HepG2 (cell line): ENCODE measurements at regions not wholly inside any gene's neighbourhood (a gene's known extent, or its start where the extent isn't known, plus 50 kb on each side); places are given as distances from the start of the nearest gene placed in this dataset.

Source experiments
- ATAC-seq: fragments of 200-7000 bp; cut with Tn5 transposase; 3 replicates; pipeline ENCODE4 v1.9.1; 2020; ENCODE audit warnings: mild to moderate bottlenecking, moderate library complexity
- BruUV-seq: library from RNA; stranded (reverse); fragments of 400-500 nt; replicated peaks from 2 replicates; lab custom pipeline; 2021; lab: Mats Ljungman, UMichigan
- CTCF ChIA-PET: fragments of 300-600 bp; formaldehyde crosslinking; extraction: SDS; loops from one replicate; lab custom pipeline; 2021; ENCODE audit warnings: low total read pairs, inconsistent platforms, low intra/inter-chr PET ratio; lab: Yijun Ruan, JAX
- POLR2A ChIA-PET: fragments of 350-600 bp; sonication (Branson Sonifier 250); formaldehyde crosslinking; loops from one replicate; lab custom pipeline; 2020; ENCODE audit warnings: antibody characterized with exemption, inconsistent platforms; lab: Yijun Ruan, JAX
- DNase-seq: peaks from one replicate; pipeline ENCODE4 v3.0.0-alpha.2; 2015; ENCODE audit warnings: low spot score
- FAIRE-seq: peaks from 3 replicates; lab custom pipeline; 2011; peaks lifted over from hg19 to GRCh38; lab: Jason Lieb, UNC
- H2AFZ ChIP-seq: one replicate; pipeline ENCODE4 v1.6.1; 2011; ENCODE audit warnings: low read length, inconsistent platforms
- H3K27ac ChIP-seq: fragments of 300-600 bp; 3 replicates; pipeline ENCODE4 v1.8.0; 2011; ENCODE audit warnings: mixed run types, mild to moderate bottlenecking, mixed read lengths, low read length, inconsistent platforms; ENCODE audit not compliant: insufficient read depth; ENCODE audit errors: extremely low read length
- H3K27me3 ChIP-seq, 2 experiments: fragments of 200-600 bp in 1 of 2; 2 replicates in 1 of 2; 3 replicates in 1 of 2; pipeline versions ENCODE4 v1.6.0 to v1.8.0; 2011; ENCODE audit warnings: low read length in 2 of 2, mild to moderate bottlenecking in 2 of 2, moderate library complexity in 2 of 2, inconsistent platforms in 1 of 2; ENCODE audit not compliant: insufficient read depth in 2 of 2, control insufficient read depth in 1 of 2
- H3K36me3 ChIP-seq, 2 experiments: fragments of 200-600 bp in 1 of 2; replicated peaks in 1 of 2; 2 replicates in 1 of 2; 3 replicates in 1 of 2; pipeline versions ENCODE4 v1.5.1 to v1.8.0; 2011; ENCODE audit warnings: low read length in 2 of 2, inconsistent platforms in 1 of 2; ENCODE audit not compliant: insufficient read depth in 2 of 2, control insufficient read depth in 1 of 2
- H3K4me1 ChIP-seq: 2 replicates; pipeline ENCODE4 v1.5.1; 2012; ENCODE audit warnings: low read length, inconsistent platforms; ENCODE audit not compliant: insufficient read depth
- H3K4me2 ChIP-seq: 2 replicates; pipeline ENCODE4 v1.6.0; 2011; ENCODE audit warnings: low read depth, low read length, inconsistent platforms
- H3K4me3 ChIP-seq, 3 experiments: fragments of 200-600 bp in 1 of 3; sonication (generic), shearing (Covaris generic) in 1 of 3; replicated peaks in 1 of 3; 2 replicates each; pipeline ENCODE4 v1.5.1; 2011 to 2016; ENCODE audit warnings: low read length in 3 of 3, inconsistent platforms in 2 of 3, low read depth in 2 of 3, mild to moderate bottlenecking in 2 of 3, control low read depth in 1 of 3, mixed read lengths in 1 of 3; ENCODE audit not compliant: insufficient read depth in 1 of 3
- H3K79me2 ChIP-seq: one replicate; pipeline ENCODE4 v1.6.1; 2011; ENCODE audit warnings: low read length, inconsistent platforms; ENCODE audit not compliant: insufficient read depth
- H3K9ac ChIP-seq: 2 replicates; pipeline ENCODE4 v1.6.0; 2011; ENCODE audit warnings: mild to moderate bottlenecking, low read depth, low read length, inconsistent platforms; ENCODE audit not compliant: insufficient read depth
- H3K9me3 ChIP-seq: 2 replicates; pipeline ENCODE4 v1.5.1; 2012; ENCODE audit warnings: mild to moderate bottlenecking, low read length
- H4K20me1 ChIP-seq: 2 replicates; pipeline ENCODE4 v1.6.0; 2011; ENCODE audit warnings: inconsistent platforms, mild to moderate bottlenecking, low read length, moderate library complexity; ENCODE audit not compliant: insufficient read depth
- FOXO4 ChIP-seq: sonication (generic); formaldehyde crosslinking; conservative IDR thresholded peaks from 2 replicates; pipeline ENCODE4 v1.8.1; 2023; ENCODE audit warnings: missing genetic modification reagents
- GRHL1 ChIP-seq: sonication (generic); formaldehyde crosslinking; conservative IDR thresholded peaks from 2 replicates; pipeline ENCODE4 v1.8.0; 2022; ENCODE audit warnings: missing genetic modification reagents
- HMG20B ChIP-seq: conservative IDR thresholded peaks from 2 replicates; pipeline ENCODE4 v1.6.1; 2016; ENCODE audit warnings: missing genetic modification reagents, missing compliant biosample characterization
- NFYB ChIP-seq: sonication (generic); formaldehyde crosslinking; IDR thresholded peaks from 2 replicates; pipeline ENCODE4 v1.4.0; 2020; ENCODE audit warnings: missing genetic modification reagents
- NR1H2 ChIP-seq: sonication (generic); formaldehyde crosslinking; IDR thresholded peaks from 2 replicates; pipeline ENCODE4 v1.8.1; 2022; ENCODE audit warnings: low read depth, missing genetic modification reagents, borderline replicate concordance
- NRL ChIP-seq: sonication (generic); formaldehyde crosslinking; IDR thresholded peaks from 2 replicates; pipeline ENCODE4 v1.5.0; 2020; ENCODE audit warnings: missing genetic modification reagents, mild to moderate bottlenecking, moderate library complexity, borderline replicate concordance
- PHF21A ChIP-seq: sonication (generic); formaldehyde crosslinking; IDR thresholded peaks from 2 replicates; pipeline ENCODE4 v1.5.0; 2020; ENCODE audit warnings: mild to moderate bottlenecking, missing genetic modification reagents
- PITX1 ChIP-seq: sonication (generic); formaldehyde crosslinking; IDR thresholded peaks from 2 replicates; pipeline ENCODE4 v1.5.1; 2020; ENCODE audit warnings: mild to moderate bottlenecking, missing genetic modification reagents
- SKI ChIP-seq: fragments of 450-650 bp; IDR thresholded peaks from one replicate; pipeline ENCODE4 v1.6.1; 2018; ENCODE audit warnings: mild to moderate bottlenecking; ENCODE audit not compliant: partially characterized antibody
- SP4 ChIP-seq: sonication (generic); formaldehyde crosslinking; IDR thresholded peaks from 2 replicates; pipeline ENCODE4 v1.8.1; 2023; ENCODE audit warnings: mild to moderate bottlenecking, missing genetic modification reagents
- TEAD3 ChIP-seq: optimal IDR thresholded peaks from 2 replicates; pipeline ENCODE3; 2016; ENCODE audit warnings: borderline replicate concordance
- ZFX ChIP-seq: sonication (generic); formaldehyde crosslinking; IDR thresholded peaks from 2 replicates; pipeline ENCODE4 v1.4.0; 2020; ENCODE audit warnings: mild to moderate bottlenecking, low read depth, missing genetic modification reagents, moderate library complexity
- ZKSCAN5 ChIP-seq: sonication (generic); formaldehyde crosslinking; IDR thresholded peaks from 2 replicates; pipeline ENCODE4 v1.5.1; 2020; ENCODE audit warnings: mild to moderate bottlenecking, missing genetic modification reagents
- ZNF451 ChIP-seq: sonication (generic); formaldehyde crosslinking; IDR thresholded peaks from 2 replicates; pipeline ENCODE4 v1.5.0; 2020; ENCODE audit warnings: mild to moderate bottlenecking, missing genetic modification reagents
- ZNF570 ChIP-seq: sonication (generic); formaldehyde crosslinking; IDR thresholded peaks from 2 replicates; pipeline ENCODE4 v1.4.0; 2020; ENCODE audit warnings: mild to moderate bottlenecking, missing genetic modification reagents, borderline replicate concordance
- ZNF772 ChIP-seq: sonication (generic); formaldehyde crosslinking; IDR thresholded peaks from 2 replicates; pipeline ENCODE4 v1.5.0; 2020; ENCODE audit warnings: mild to moderate bottlenecking, missing genetic modification reagents
- ZNF775 ChIP-seq: sonication (generic); formaldehyde crosslinking; IDR thresholded peaks from 2 replicates; pipeline ENCODE4 v1.4.0; 2020; ENCODE audit warnings: missing genetic modification reagents, mild to moderate bottlenecking, moderate library complexity, borderline replicate concordance
- ZNF83 ChIP-seq: sonication (generic); formaldehyde crosslinking; IDR thresholded peaks from 2 replicates; pipeline ENCODE4 v1.4.0; 2020; ENCODE audit warnings: missing genetic modification reagents, mild to moderate bottlenecking, borderline replicate concordance
- ZSCAN12 ChIP-seq: sonication (generic); formaldehyde crosslinking; IDR thresholded peaks from 2 replicates; pipeline ENCODE4 v1.9.0; 2021; ENCODE audit warnings: mild to moderate bottlenecking, missing genetic modification reagents
- WGBS: methylation state at CpG from one replicate; pipeline ENCODE4 v1.1.6; 2017; ENCODE audit warnings: low lambda C conversion rate; 5-methylcytosine and 5-hydroxymethylcytosine counted together
- in situ Hi-C: cut with HindIII; loops from 2 replicates; pipeline ENCODE4 v1.10.0; 2017; ENCODE audit warnings: low pct_unique_long_range_greater_than_20kb; ENCODE audit not compliant: extremely low pct_ligation_motif_present
- intact Hi-C: fragments of 100-400 bp; cut with micrococcal nuclease; formaldehyde crosslinking; loops from one replicate; pipeline ENCODE4 v1.10.0; 2022; ENCODE audit not compliant: unreplicated experiment

GRCh38 chr14:89040080-89040459 is 215.6 kb downstream of the TTC8 start (continued):
- 0 out of 2 replicates have a peak, but pooled peaks have one; percentile 7 for TF ChIP-seq FOXO4

GRCh38 chr14:89040460-89041256 is 216.2 kb downstream of the TTC8 start:
- Histone ChIP-seq H3K27me3 (no peaks in the 10 kb centered on the region), H3K4me1 (peaks cover 28% of the 10 kb centered on the region), H3K9me3 (peaks cover 12% of the 10 kb centered on the region), H4K20me1 (no peaks in the 10 kb centered on the region), H3K9ac (peak overlapping the region; percentile 99), H3K79me2 (no peaks in the 10 kb centered on the region), H3K36me3 (no peaks in the 10 kb centered on the region), H3K4me2 (peak overlapping the region; percentile 100), H3K27ac (peak overlapping the region; percentile 100), H3K4me3 (peak overlapping the region; percentile 51 to 76 (median 54)), H2AFZ (peak overlapping the region; percentile 70)
- BruUV-seq, result TSS peak; percentile 90
- in situ Hi-C loops, result loop anchor here (5.0 to 25.0 kb wide), 3 partner anchors 377 to 872 kb away; partner anchors contain the start of gene FOXN3
- 1% methylated on average over 12 of the region's 31 CpGs for WGBS
- intact Hi-C loops, result loop anchor here (1.0 to 5.0 kb wide), 8 partner anchors 96 to 875 kb away; no protein-coding TSS in a partner anchor
- ChIA-PET CTCF (interaction anchor here (1.0 to 1.4 kb wide), 4 partner anchors 14 to 875 kb away, joined by 3 to 7 read pairs (median 4); no protein-coding TSS in a partner anchor), POLR2A (interaction anchor here (0.6 to 1.7 kb wide), 13 partner anchors 9 to 873 kb away, joined by 3 to 9 read pairs (median 4); no protein-coding TSS in a partner anchor)
- DNase-seq, result peak; percentile 93
- peak; percentile 96 for ATAC-seq
- peak; percentile 72 for FAIRE-seq
- TF ChIP-seq TEAD3 (peak; percentile 92), ZNF775 (CRISPR knock-in tag) (no peak), PITX1 (CRISPR knock-in tag) (peak; percentile 64), NRL (CRISPR knock-in tag) (peak; percentile 94), PHF21A (peak; percentile 40; the same call in 1 of the 2 replicates), ZNF83 (CRISPR knock-in tag) (0 out of 2 replicates have a peak, but pooled peaks have one; percentile 78), ZSCAN12 (CRISPR knock-in tag) (no peak), SKI (peak; percentile 80), GRHL1 (CRISPR knock-in tag) (no peak), ZNF451 (CRISPR knock-in tag) (0 out of 2 replicates have a peak, but pooled peaks have one; percentile 66), NR1H2 (CRISPR knock-in tag) (no peak), ZFX (CRISPR knock-in tag) (peak; percentile 85), NFYB (CRISPR knock-in tag) (no peak), HMG20B (CRISPR knock-in tag) (no peak), ZNF570 (no peak), ZNF772 (CRISPR knock-in tag) (peak; percentile 80), ZKSCAN5 (no peak), SP4 (CRISPR knock-in tag) (peak; percentile 58; the same call in 1 of the 2 replicates)
